Mesendoderm (in vitro differentiated cells): ENCODE measurements at regions not wholly inside any gene's neighbourhood (a gene's known extent, or its start where the extent isn't known, plus 50 kb on each side); places are given as distances from the start of the nearest gene placed in this dataset.
A peak's percentile ranks its signal among the peaks of the same experiment; 100 is the strongest.

ENCODE experiments used
- DNase-seq: peaks from one replicate; pipeline ENCODE4 v3.0.0; 2013
- H2AK5ac ChIP-seq: 2 replicates; pipeline ENCODE4 v1.6.1; 2013; ENCODE audit warnings: low read length, inconsistent platforms
- H2BK120ac ChIP-seq: 2 replicates; pipeline ENCODE4 v1.6.1; 2013; ENCODE audit warnings: low read depth, mild to moderate bottlenecking, low read length, moderate library complexity, mixed read lengths
- H2BK15ac ChIP-seq: replicated peaks from 2 replicates; pipeline ENCODE4 v1.6.1; 2013; ENCODE audit warnings: low read depth, mild to moderate bottlenecking, moderate library complexity
- H2BK5ac ChIP-seq: 2 replicates; pipeline ENCODE4 v1.6.1; 2013; ENCODE audit warnings: low read length, inconsistent platforms
- H3K18ac ChIP-seq: 2 replicates; pipeline ENCODE4 v1.6.1; 2013; ENCODE audit warnings: mild to moderate bottlenecking, low read length, mixed read lengths
- H3K23ac ChIP-seq: one replicate; pipeline ENCODE4 v1.6.1; 2013; ENCODE audit warnings: low read length
- H3K27ac ChIP-seq: 2 replicates; pipeline ENCODE4 v1.5.1; 2013; ENCODE audit warnings: low read depth, mild to moderate bottlenecking, inconsistent platforms, low read length, moderate library complexity
- H3K27me3 ChIP-seq: 2 replicates; pipeline ENCODE4 v1.6.1; 2013; ENCODE audit warnings: low read length, control low read depth, mild to moderate bottlenecking, inconsistent platforms; ENCODE audit not compliant: insufficient read depth, poor library complexity
- H3K36me3 ChIP-seq: 2 replicates; pipeline ENCODE4 v1.6.1; 2013; ENCODE audit warnings: low read length, inconsistent platforms; ENCODE audit not compliant: control insufficient read depth, insufficient read depth
- H3K4ac ChIP-seq: one replicate; pipeline ENCODE4 v1.6.1; 2013; ENCODE audit warnings: low read depth, mild to moderate bottlenecking, low read length, moderate library complexity
- H3K4me1 ChIP-seq: 2 replicates; pipeline ENCODE4 v1.6.1; 2013; ENCODE audit warnings: low read depth, low read length, inconsistent platforms; ENCODE audit not compliant: control insufficient read depth
- H3K4me2 ChIP-seq: 2 replicates; pipeline ENCODE4 v1.6.1; 2013; ENCODE audit warnings: low read length
- H3K4me3 ChIP-seq: 2 replicates; pipeline ENCODE4 v1.5.1; 2013; ENCODE audit warnings: mild to moderate bottlenecking, low read length
- H3K56ac ChIP-seq: one replicate; pipeline ENCODE4 v1.6.1; 2013; ENCODE audit warnings: low read length
- H3K79me1 ChIP-seq: 2 replicates; pipeline ENCODE4 v1.6.1; 2013; ENCODE audit warnings: low read length, inconsistent platforms
- H3K79me2 ChIP-seq: 2 replicates; pipeline ENCODE4 v1.6.1; 2013; ENCODE audit warnings: mild to moderate bottlenecking, low read length; ENCODE audit not compliant: control insufficient read depth, insufficient read depth
- H3K9ac ChIP-seq: 2 replicates; pipeline ENCODE4 v1.6.1; 2013; ENCODE audit warnings: low read length, inconsistent platforms
- H4K5ac ChIP-seq: one replicate; pipeline ENCODE4 v1.6.1; 2013; ENCODE audit warnings: low read length
- H4K8ac ChIP-seq: one replicate; pipeline ENCODE4 v1.6.1; 2013; ENCODE audit warnings: low read depth, mild to moderate bottlenecking, control low read depth, low read length, moderate library complexity
- WGBS: extraction: QIAGEN DNeasy Blood & Tissue Kit; methylation state at CpG from one replicate; pipeline ENCODE4 v1.1.7; 2013; ENCODE audit warnings: low lambda C conversion rate, missing lambda C conversion rate; ENCODE audit not compliant: insufficient coverage; ENCODE audit errors: extremely low coverage; 5-methylcytosine and 5-hydroxymethylcytosine counted together

DNA sequence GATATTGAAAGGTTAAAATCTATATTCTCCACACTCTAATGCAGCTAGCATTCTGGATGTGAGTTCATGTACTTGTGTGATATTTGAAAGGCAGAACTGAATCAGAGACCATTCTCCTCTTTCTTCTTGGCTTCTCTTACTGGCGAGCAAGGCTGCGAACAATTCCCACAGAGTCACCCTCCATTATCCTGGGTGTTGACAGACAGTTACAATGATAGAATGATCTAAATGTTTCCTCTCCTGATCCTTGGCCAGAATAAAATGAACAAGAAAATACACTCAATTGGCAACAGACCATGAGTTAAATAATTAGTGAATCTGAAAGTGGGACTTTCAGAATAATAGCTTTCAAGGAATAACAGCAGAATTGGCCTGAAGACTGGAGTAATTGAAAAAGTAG lies 342.8 kb downstream of the RAPGEF2 start:
- Histone ChIP-seq H4K8ac (no peak overlapping the region), H3K23ac (no peak overlapping the region), H2BK5ac (no peak overlapping the region), H2BK15ac (no peak overlapping the region), H3K27ac (no peak overlapping the region), H3K4me2 (no peak overlapping the region), H3K79me2 (no peaks in the 10 kb centered on the region), H3K56ac (no peak overlapping the region), H2BK120ac (no peak overlapping the region), H3K4me3 (no peak overlapping the region), H3K9ac (no peak overlapping the region), H4K5ac (no peak overlapping the region), H3K4me1 (no peaks in the 10 kb centered on the region), H3K27me3 (no peaks in the 10 kb centered on the region), H3K36me3 (no peaks in the 10 kb centered on the region), H3K4ac (no peak overlapping the region), H3K18ac (no peak overlapping the region), H3K79me1 (no peaks in the 10 kb centered on the region), H2AK5ac (no peak overlapping the region)
- no CpG with 5 or more reads among the region's 2 CpGs for WGBS
- no peak for DNase-seq

DNA sequence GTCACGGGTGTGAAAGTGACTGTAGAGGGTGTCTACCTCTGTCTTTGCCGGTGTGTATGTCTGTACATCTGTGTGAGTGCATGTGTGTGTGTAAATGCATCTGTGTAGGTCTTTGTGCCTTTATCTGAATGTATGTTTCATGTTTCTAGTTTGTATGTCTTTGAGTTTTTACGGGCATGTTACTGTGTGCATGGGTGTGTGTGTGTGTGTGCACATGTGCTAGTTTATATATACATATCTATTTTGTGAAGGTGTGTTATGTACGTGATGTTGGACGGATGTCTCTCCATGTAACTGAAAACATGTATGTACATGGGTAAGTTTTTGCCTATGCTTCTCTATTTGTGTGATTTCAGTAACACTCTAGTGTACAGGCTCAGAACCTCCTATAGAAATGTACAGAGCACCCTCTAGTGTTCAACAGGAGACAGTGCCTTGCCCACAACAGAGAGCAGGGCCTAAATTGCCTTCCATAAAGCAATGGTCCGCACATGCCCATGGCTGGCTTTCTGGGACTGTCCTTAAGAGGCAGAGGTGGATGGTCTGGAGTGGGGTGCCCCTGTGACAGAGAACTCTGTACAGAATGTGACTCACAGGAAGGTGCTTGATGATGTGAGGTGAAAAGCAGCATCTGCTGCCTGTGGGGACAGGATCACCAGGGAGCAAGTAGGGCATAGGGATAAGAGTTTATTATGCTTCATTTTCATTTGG lies 343.5 kb downstream of the RAPGEF2 start:
- H3K79me1 ChIP-seq, result no peaks in the 10 kb centered on the region
- H2BK5ac ChIP-seq, result no peak overlapping the region
- WGBS, result no CpG with 5 or more reads among the region's 6 CpGs
- H4K8ac ChIP-seq, result no peak overlapping the region
- no peak overlapping the region for H3K4me2 ChIP-seq
- H4K5ac ChIP-seq, result no peak overlapping the region
- no peak overlapping the region for H2BK120ac ChIP-seq
- H3K4me3 ChIP-seq, result no peak overlapping the region
- H2BK15ac ChIP-seq, result no peak overlapping the region
- no peak overlapping the region for H3K23ac ChIP-seq
- no peak overlapping the region for H3K9ac ChIP-seq
- no peaks in the 10 kb centered on the region for H3K4me1 ChIP-seq
- H3K27ac ChIP-seq, result no peak overlapping the region
- no peaks in the 10 kb centered on the region for H3K36me3 ChIP-seq
- no peak overlapping the region for H3K18ac ChIP-seq
- no peaks in the 10 kb centered on the region for H3K79me2 ChIP-seq
- no peak overlapping the region for H2AK5ac ChIP-seq
- H3K56ac ChIP-seq, result no peak overlapping the region
- H3K4ac ChIP-seq, result no peak overlapping the region
- peak; percentile 73 for DNase-seq
- H3K27me3 ChIP-seq, result no peaks in the 10 kb centered on the region

DNA sequence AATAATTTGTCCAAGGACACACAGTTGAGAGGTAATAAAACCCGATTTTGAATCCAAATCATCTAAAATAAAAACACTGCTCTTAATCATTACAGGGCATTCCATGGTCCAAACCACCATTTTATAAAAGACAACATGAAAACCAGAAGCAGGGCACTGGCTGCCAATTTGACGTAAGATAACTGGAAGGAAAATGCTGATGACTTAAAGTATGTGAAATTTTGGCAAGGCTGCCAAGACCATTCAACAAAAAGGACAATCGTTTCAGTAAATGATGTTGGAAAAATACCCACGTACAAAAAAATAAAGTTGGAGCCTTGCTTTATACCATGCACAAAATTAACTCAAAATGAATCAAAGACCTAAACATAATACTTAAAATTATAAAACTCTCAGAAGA lies 344.4 kb downstream of the RAPGEF2 start:
- Histone ChIP-seq H3K79me1 (no peaks in the 10 kb centered on the region), H2BK15ac (no peak overlapping the region), H3K4me1 (no peaks in the 10 kb centered on the region), H3K23ac (no peak overlapping the region), H3K56ac (no peak overlapping the region), H3K27me3 (no peaks in the 10 kb centered on the region), H2BK120ac (no peak overlapping the region), H3K18ac (no peak overlapping the region), H4K8ac (no peak overlapping the region), H4K5ac (no peak overlapping the region), H3K4me3 (no peak overlapping the region), H3K9ac (no peak overlapping the region), H3K4me2 (no peak overlapping the region), H3K4ac (no peak overlapping the region), H3K79me2 (no peaks in the 10 kb centered on the region), H3K27ac (no peak overlapping the region), H3K36me3 (no peaks in the 10 kb centered on the region), H2AK5ac (no peak overlapping the region), H2BK5ac (no peak overlapping the region)
- no peak for DNase-seq
- no CpG with 5 or more reads among the region's 4 CpGs for WGBS

DNA sequence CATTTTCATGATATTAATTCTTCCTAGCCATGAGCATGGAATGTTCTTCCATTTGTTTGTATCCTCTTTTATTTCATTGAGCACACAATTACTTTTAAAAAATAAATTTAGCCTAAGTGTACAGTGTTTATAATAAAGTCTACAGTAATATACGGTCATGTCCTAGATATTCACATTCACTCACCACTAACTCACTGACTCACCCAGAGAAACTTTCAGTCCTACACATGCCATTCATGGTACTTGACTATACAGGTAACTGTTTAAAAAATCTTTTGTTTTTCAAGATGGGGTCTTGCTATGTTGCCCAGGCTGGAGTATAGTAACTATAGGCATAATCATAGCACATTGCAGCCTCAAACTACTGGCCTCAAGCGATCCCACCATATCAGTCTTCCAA lies 348.1 kb downstream of the RAPGEF2 start:
- WGBS, result no CpG with 5 or more reads among the region's 2 CpGs
- Histone ChIP-seq H4K5ac (no peak overlapping the region), H3K27me3 (no peaks in the 10 kb centered on the region), H3K56ac (no peak overlapping the region), H2BK120ac (no peak overlapping the region), H3K36me3 (no peaks in the 10 kb centered on the region), H3K18ac (no peak overlapping the region), H2BK15ac (no peak overlapping the region), H3K79me1 (no peaks in the 10 kb centered on the region), H3K79me2 (no peaks in the 10 kb centered on the region), H2BK5ac (no peak overlapping the region), H2AK5ac (no peak overlapping the region), H3K4me1 (no peaks in the 10 kb centered on the region), H3K4me3 (no peak overlapping the region), H3K4me2 (no peak overlapping the region), H3K4ac (no peak overlapping the region), H4K8ac (no peak overlapping the region), H3K27ac (no peak overlapping the region), H3K23ac (no peak overlapping the region), H3K9ac (no peak overlapping the region)
- DNase-seq, result no peak

DNA sequence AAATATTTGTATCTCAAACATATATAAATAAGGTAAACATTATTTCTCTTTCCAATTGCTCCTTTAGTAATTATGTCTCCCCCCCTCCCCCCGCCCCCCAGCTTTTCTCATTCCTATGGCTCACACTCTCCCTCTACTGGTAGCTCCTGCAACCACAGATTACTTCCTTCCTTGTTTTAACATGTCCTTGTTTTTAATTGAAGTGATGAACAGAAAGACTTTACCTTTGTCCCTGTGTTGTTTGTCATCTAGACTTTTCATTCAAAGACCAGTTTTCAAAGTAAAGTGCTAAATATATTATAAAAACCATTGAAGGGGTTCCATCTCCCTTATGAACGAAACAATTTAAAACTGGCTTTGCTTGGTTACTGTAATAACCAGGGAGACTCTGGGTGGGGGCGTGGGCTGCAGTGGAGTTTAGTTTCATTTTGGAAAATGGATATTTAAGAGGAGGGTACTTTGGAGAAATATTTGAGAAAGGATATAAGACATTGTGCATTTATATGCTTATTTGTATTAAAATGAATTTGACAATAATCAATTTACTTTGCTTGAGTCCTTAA lies 352.9 kb downstream of the RAPGEF2 start:
- no peak overlapping the region for H4K5ac ChIP-seq
- no peak overlapping the region for H3K56ac ChIP-seq
- no peaks in the 10 kb centered on the region for H3K4me1 ChIP-seq
- no peak overlapping the region for H3K27ac ChIP-seq
- H3K27me3 ChIP-seq, result no peaks in the 10 kb centered on the region
- no peaks in the 10 kb centered on the region for H3K79me1 ChIP-seq
- no peak overlapping the region for H2BK120ac ChIP-seq
- H3K4ac ChIP-seq, result no peak overlapping the region
- no peak overlapping the region for H2BK15ac ChIP-seq
- H3K9ac ChIP-seq, result no peak overlapping the region
- DNase-seq, result peak; percentile 65
- H3K18ac ChIP-seq, result no peak overlapping the region
- H2AK5ac ChIP-seq, result no peak overlapping the region
- no peak overlapping the region for H2BK5ac ChIP-seq
- no CpG with 5 or more reads among the region's 3 CpGs for WGBS
- H3K4me3 ChIP-seq, result no peak overlapping the region
- H3K36me3 ChIP-seq, result no peaks in the 10 kb centered on the region
- no peak overlapping the region for H4K8ac ChIP-seq
- no peak overlapping the region for H3K4me2 ChIP-seq
- no peak overlapping the region for H3K23ac ChIP-seq
- no peaks in the 10 kb centered on the region for H3K79me2 ChIP-seq

DNA sequence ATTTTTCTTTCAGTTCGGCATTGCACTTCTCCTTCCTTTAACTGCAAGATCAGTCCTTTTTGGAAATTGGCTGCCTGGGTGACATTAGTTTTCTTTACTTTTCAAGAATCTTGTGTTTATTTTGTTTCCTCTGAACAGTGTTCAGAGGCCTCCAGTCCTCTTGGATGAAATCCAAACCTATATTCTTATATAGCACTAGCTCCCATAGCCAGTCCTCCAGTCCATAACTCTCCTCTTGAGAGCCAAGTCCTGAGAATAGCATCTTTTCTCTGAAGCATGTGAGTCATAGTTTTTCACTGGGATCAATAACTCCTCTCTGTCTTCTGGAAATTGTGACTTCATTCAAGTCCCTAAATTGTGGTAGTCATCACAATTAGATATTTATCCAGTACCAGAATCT lies 357.5 kb downstream of the RAPGEF2 start:
- Histone ChIP-seq H3K4me1 (no peaks in the 10 kb centered on the region), H3K27ac (no peak overlapping the region), H3K79me2 (no peaks in the 10 kb centered on the region), H3K4ac (no peak overlapping the region), H3K4me2 (no peak overlapping the region), H3K56ac (no peak overlapping the region), H3K18ac (no peak overlapping the region), H3K4me3 (no peak overlapping the region), H3K27me3 (no peaks in the 10 kb centered on the region), H2BK5ac (no peak overlapping the region), H3K36me3 (no peaks in the 10 kb centered on the region), H3K9ac (no peak overlapping the region), H4K8ac (no peak overlapping the region), H3K23ac (no peak overlapping the region), H4K5ac (no peak overlapping the region), H2BK15ac (no peak overlapping the region), H3K79me1 (no peaks in the 10 kb centered on the region), H2BK120ac (no peak overlapping the region), H2AK5ac (no peak overlapping the region)
- no peak for DNase-seq
- WGBS, result no CpG with 5 or more reads among the region's 1 CpG
